ENCODE measurements at regions not wholly inside any gene's neighbourhood (a gene's known extent, or its start where the extent isn't known, plus 50 kb on each side); places are given as distances from the start of the nearest gene placed in this dataset.

- no peak overlapping the region for H3K4me3 ChIP-seq
- H3K36me3 ChIP-seq, result no peaks in the 10 kb centered on the region
- H3K27ac ChIP-seq, result no peak overlapping the region
- intact Hi-C loops (cut with DNase I), result no loop called here
- TF ChIP-seq CTCF (IDR thresholded peaks at IDR 0.05), result no peak
- ATAC-seq, result no peak
- DNase-seq, result no peak
- H3K27me3 ChIP-seq, result no peaks in the 10 kb centered on the region
- no peaks in the 10 kb centered on the region for H3K4me1 ChIP-seq
- H3K9me3 ChIP-seq, result no peaks in the 10 kb centered on the region
Observed at GRCh38 chr16:11460820-11461594, 115.7 kb downstream of the RMI2 start.

- no peak for DNase-seq
- H3K9me3 ChIP-seq, result no peaks in the 10 kb centered on the region
- intact Hi-C loops (cut with DNase I), result no loop called here
- no peaks in the 10 kb centered on the region for H3K27me3 ChIP-seq
- no peak for ATAC-seq
- H3K27ac ChIP-seq, result no peak overlapping the region
- H3K36me3 ChIP-seq, result no peaks in the 10 kb centered on the region
- no peak overlapping the region for H3K4me3 ChIP-seq
- no peaks in the 10 kb centered on the region for H3K4me1 ChIP-seq
- no peak for TF ChIP-seq CTCF (IDR thresholded peaks at IDR 0.05)
Observed at GRCh38 chr16:11461595-11461990, 116.3 kb downstream of the RMI2 start.

- Histone ChIP-seq H3K27me3 (no peaks in the 10 kb centered on the region), H3K4me3 (no peak overlapping the region), H3K9me3 (no peaks in the 10 kb centered on the region), H3K27ac (no peak overlapping the region), H3K36me3 (no peaks in the 10 kb centered on the region), H3K4me1 (no peaks in the 10 kb centered on the region)
- no peak for ATAC-seq
- intact Hi-C loops (cut with DNase I), result no loop called here
- TF ChIP-seq CTCF (IDR thresholded peaks at IDR 0.05), result no peak
- no peak for DNase-seq
Observed at GRCh38 chr16:11462036-11462435, 116.8 kb downstream of the RMI2 start.

GRCh38 chr16:11462861-11463260, 117.6 kb downstream of the RMI2 start:
- DNase-seq (no peak), ATAC-seq (no peak)
- Histone ChIP-seq H3K27me3 (no peaks in the 10 kb centered on the region), H3K9me3 (no peaks in the 10 kb centered on the region), H3K36me3 (no peaks in the 10 kb centered on the region), H3K4me1 (no peaks in the 10 kb centered on the region), H3K27ac (no peak overlapping the region), H3K4me3 (no peak overlapping the region)
- TF ChIP-seq CTCF (IDR thresholded peaks at IDR 0.05), result no peak
- intact Hi-C loops (cut with DNase I), result no loop called here

GRCh38 chr16:11464241-11464640, 119.0 kb downstream of the RMI2 start:
- intact Hi-C loops (cut with DNase I), result no loop called here
- Histone ChIP-seq H3K4me1 (no peaks in the 10 kb centered on the region), H3K27ac (no peak overlapping the region), H3K27me3 (no peaks in the 10 kb centered on the region), H3K4me3 (no peak overlapping the region), H3K36me3 (no peaks in the 10 kb centered on the region), H3K9me3 (no peaks in the 10 kb centered on the region)
- TF ChIP-seq CTCF (IDR thresholded peaks at IDR 0.05), result no peak
- ATAC-seq (no peak), DNase-seq (no peak)

Data from left lung (tissue), 4 donors.